A549 (cell line): ENCODE measurements at regions not wholly inside any gene's neighbourhood (a gene's known extent, or its start where the extent isn't known, plus 50 kb on each side); places are given as distances from the start of the nearest gene placed in this dataset.

Experiments used
- ATAC-seq, 2 experiments: fragments of 200-7000 bp in 1 of 2; fragments of >200 bp in 1 of 2; cut with Nextera tagmentation in 1 of 2; cut with Tn5 transposase in 1 of 2; 3 replicates each; pipeline versions ENCODE4 v1.8.0 to v1.9.1; 2018 to 2020; ENCODE audit warnings: mild to moderate bottlenecking in 1 of 2, moderate library complexity in 1 of 2
- CTCF ChIA-PET: fragments of 300-600 bp; sonication (Branson Sonifier 250); formaldehyde crosslinking; extraction: SDS; loops from one replicate; lab custom pipeline; 2021; ENCODE audit warnings: antibody characterized with exemption, inconsistent platforms; lab: Yijun Ruan, JAX
- POLR2A ChIA-PET: fragments of 350-600 bp; formaldehyde crosslinking; extraction: SDS; loops from one replicate; lab custom pipeline; 2021; ENCODE audit warnings: antibody characterized with exemption, inconsistent platforms; lab: Yijun Ruan, JAX
- DNase-seq, 2 experiments: peaks; one replicate each; pipeline versions ENCODE4 v3.0.0 to v3.0.0-alpha.2; 2011 to 2016; ENCODE audit warnings: low read depth in 1 of 2, low spot score in 1 of 2
- FAIRE-seq: peaks from 2 replicates; lab custom pipeline; 2011; peaks lifted over from hg19 to GRCh38; lab: Jason Lieb, UNC
- H3K27ac ChIP-seq, 2 experiments: fragments of >200 bp; sonication (Bioruptor Twin); formaldehyde crosslinking; 3 replicates each; pipeline ENCODE4 v1.5.1; 2016 to 2017
- H3K4me1 ChIP-seq: fragments of >200 bp; sonication (Bioruptor Twin); formaldehyde crosslinking; 3 replicates; pipeline ENCODE4 v1.6.1; 2016
- H3K4me2 ChIP-seq: fragments of >200 bp; sonication (Bioruptor Twin); formaldehyde crosslinking; 3 replicates; pipeline ENCODE4 v1.6.1; 2016
- H3K4me3 ChIP-seq: fragments of >200 bp; sonication (Bioruptor Twin); formaldehyde crosslinking; 3 replicates; pipeline ENCODE4 v1.5.1; 2016
- H3K9me3 ChIP-seq: fragments of >200 bp; sonication (Bioruptor Twin); formaldehyde crosslinking; 3 replicates; pipeline ENCODE4 v1.6.1; 2016
- ATOH8 ChIP-seq: fragments of 250-450 bp; sonication (Bioruptor Pico); IDR thresholded peaks from 2 replicates; pipeline ENCODE4 v1.5.0; 2020; ENCODE audit warnings: low read depth, mild to moderate bottlenecking, moderate library complexity
- BHLHE40 ChIP-seq: IDR thresholded peaks from 2 replicates; pipeline ENCODE4 v1.6.1; 2012; ENCODE audit warnings: low read depth, low read length, inconsistent platforms
- CEBPB ChIP-seq, 2 experiments: fragments of >200 bp in 1 of 2; sonication (Bioruptor Twin) in 1 of 2; formaldehyde crosslinking in 1 of 2; IDR thresholded peaks; 2 replicates each; pipeline ENCODE4 v1.6.1; 2012 to 2016
- CHD2 ChIP-seq: fragments of 150-350 bp; IDR thresholded peaks from 2 replicates; pipeline ENCODE4 v1.6.1; 2014; ENCODE audit warnings: low read length; ENCODE audit not compliant: partially characterized antibody
- CHD4 ChIP-seq: fragments of 200-600 bp; sonication (generic); IDR thresholded peaks from 2 replicates; pipeline ENCODE4 v1.6.1; 2016; ENCODE audit warnings: antibody characterized with exemption, mild to moderate bottlenecking, borderline replicate concordance
- CTCF ChIP-seq: fragments of >200 bp; sonication (Bioruptor Twin); formaldehyde crosslinking; IDR thresholded peaks from 3 replicates; pipeline ENCODE4 v1.5.1; 2016
- E2F6 ChIP-seq: IDR thresholded peaks from 2 replicates; pipeline ENCODE4 v1.6.1; 2012; ENCODE audit warnings: low read depth, borderline replicate concordance
- FOSL2 ChIP-seq, 2 experiments: fragments of 450-650 bp in 1 of 2; fragments of >200 bp in 1 of 2; sonication (Bioruptor Twin) in 1 of 2; formaldehyde crosslinking; IDR thresholded peaks; 2 replicates each; pipeline versions ENCODE4 v1.5.0 to v1.6.1; 2016 to 2020; ENCODE audit warnings: mild to moderate bottlenecking in 1 of 2, moderate library complexity in 1 of 2
- FOXS1 ChIP-seq: fragments of 250-450 bp; sonication (Bioruptor Pico); IDR thresholded peaks from 2 replicates; pipeline ENCODE4 v1.5.0; 2020; ENCODE audit warnings: mild to moderate bottlenecking, moderate library complexity
- HDAC2 ChIP-seq: fragments of 200-600 bp; sonication (generic); IDR thresholded peaks from 2 replicates; pipeline ENCODE4 v1.6.1; 2016
- HES2 ChIP-seq: fragments of >200 bp; sonication (Bioruptor Twin); formaldehyde crosslinking; IDR thresholded peaks from 2 replicates; pipeline ENCODE4 v1.6.1; 2016
- HOXB13 ChIP-seq: fragments of 250-450 bp; sonication (Bioruptor Pico); IDR thresholded peaks from 2 replicates; pipeline ENCODE4 v1.5.0; 2020; ENCODE audit warnings: low read depth, mild to moderate bottlenecking, moderate library complexity
- JUNB ChIP-seq: fragments of >200 bp; sonication (Bioruptor Twin); formaldehyde crosslinking; IDR thresholded peaks from 2 replicates; pipeline ENCODE4 v1.6.1; 2016
- KDM1A ChIP-seq: fragments of 200-600 bp; sonication (generic); IDR thresholded peaks from 2 replicates; pipeline ENCODE4 v1.6.1; 2016; ENCODE audit warnings: low read depth, mild to moderate bottlenecking
- MYC ChIP-seq: IDR thresholded peaks from 2 replicates; pipeline ENCODE4 v1.6.1; 2012; ENCODE audit warnings: mild to moderate bottlenecking, inconsistent platforms, low read length, improper control_type of control experiment, borderline replicate concordance
- NFE2L2 ChIP-seq: fragments of 150-350 bp; conservative IDR thresholded peaks from 2 replicates; pipeline ENCODE4 v1.6.1; 2014; ENCODE audit warnings: low read length
- PHF8 ChIP-seq: fragments of 200-600 bp; sonication (generic); IDR thresholded peaks from 2 replicates; pipeline ENCODE4 v1.6.1; 2016; ENCODE audit warnings: low read depth, mild to moderate bottlenecking, antibody characterized with exemption, moderate library complexity, borderline replicate concordance
- POLR2A ChIP-seq: IDR thresholded peaks from 2 replicates; pipeline ENCODE4 v1.6.1; 2012; ENCODE audit warnings: mild to moderate bottlenecking, low read length
- POLR2AphosphoS2 ChIP-seq: conservative IDR thresholded peaks from 2 replicates; pipeline ENCODE4 v1.6.1; 2012; ENCODE audit warnings: low read length, improper control_type of control experiment, inconsistent platforms
- RAD21 ChIP-seq, 2 experiments: fragments of >200 bp in 1 of 2; sonication (Bioruptor Twin) in 1 of 2; formaldehyde crosslinking in 1 of 2; IDR thresholded peaks in 1 of 2; conservative IDR thresholded peaks in 1 of 2; 2 replicates in 1 of 2; 3 replicates in 1 of 2; pipeline ENCODE4 v1.6.1; 2012 to 2018; ENCODE audit warnings: inconsistent platforms in 1 of 2
- RFX5 ChIP-seq: fragments of 450-650 bp; IDR thresholded peaks from 2 replicates; pipeline ENCODE4 v1.7.1; 2014; ENCODE audit warnings: antibody characterized with exemption, mild to moderate bottlenecking, moderate library complexity
- SMC3 ChIP-seq: fragments of >200 bp; sonication (Bioruptor Twin); formaldehyde crosslinking; IDR thresholded peaks from 3 replicates; pipeline ENCODE4 v1.6.1; 2018; ENCODE audit warnings: inconsistent platforms
- TFCP2L1 ChIP-seq: fragments of 250-450 bp; sonication (Bioruptor Pico); IDR thresholded peaks from 2 replicates; pipeline ENCODE4 v1.5.0; 2021; ENCODE audit warnings: mild to moderate bottlenecking
- ZFP36 ChIP-seq: fragments of 450-650 bp; IDR thresholded peaks from 2 replicates; pipeline ENCODE4 v1.6.1; 2014; ENCODE audit warnings: borderline replicate concordance; ENCODE audit not compliant: partially characterized antibody
- ZNF302 ChIP-seq: fragments of 250-450 bp; sonication (Bioruptor Pico); IDR thresholded peaks from 2 replicates; pipeline ENCODE4 v1.9.0; 2021; ENCODE audit warnings: inconsistent platforms, mild to moderate bottlenecking, moderate library complexity
- ZSCAN20 ChIP-seq: fragments of 250-450 bp; sonication (Bioruptor Pico); IDR thresholded peaks from 2 replicates; pipeline ENCODE4 v1.8.0; 2022; ENCODE audit warnings: mild to moderate bottlenecking, moderate library complexity
- WGBS: methylation state at CpG from one replicate; pipeline ENCODE4 v1.1.6; 2017; ENCODE audit errors: missing lambda C conversion rate; 5-methylcytosine and 5-hydroxymethylcytosine counted together
- TF ChIP-seq, protein P1 (sequence below): fragments of 150-350 bp; IDR thresholded peaks from 2 replicates; pipeline ENCODE4 v1.6.1; 2014; ENCODE audit warnings: low read depth, mild to moderate bottlenecking, low read length

- CTCF ChIA-PET: no interaction called here
- Histone ChIP-seq H3K4me2 (no peak overlapping the region), H3K27ac (no peak overlapping the region), H3K4me1 (no peaks in the 10 kb centered on the region), H3K9me3 (no peaks in the 10 kb centered on the region), H3K4me3 (no peak overlapping the region)
- POLR2A ChIA-PET: no interaction called here
- 36% methylated on average over 5 of the region's 5 CpGs for WGBS
- ATAC-seq: no peak
- FAIRE-seq: no peak
- no peak for TF ChIP-seq ATOH8 (CRISPR knock-in tag)
- no peak for TF ChIP-seq MYC
- no peak for TF ChIP-seq FOSL2 (IDR thresholded peaks at IDR 0.05)
- TF ChIP-seq FOSL2 (CRISPR knock-in tag; IDR thresholded peaks at IDR 0.05): no peak
- TF ChIP-seq ZNF302 (CRISPR knock-in tag): no peak
- TF ChIP-seq SMC3: no peak
- no peak for TF ChIP-seq HOXB13 (CRISPR knock-in tag)
- TF ChIP-seq CHD2: no peak
- TF ChIP-seq TFCP2L1 (CRISPR knock-in tag): no peak
- no peak for TF ChIP-seq HES2
- TF ChIP-seq PHF8: no peak
- TF ChIP-seq FOXS1 (CRISPR knock-in tag): no peak
- TF ChIP-seq CHD4: no peak
- TF ChIP-seq POLR2AphosphoS2: no peak
- no peak for TF ChIP-seq JUNB
- TF ChIP-seq ZFP36: no peak
- no peak for TF ChIP-seq RFX5
- TF ChIP-seq POLR2A: no peak
- no peak for TF ChIP-seq E2F6
- no peak for TF ChIP-seq KDM1A
- no peak for TF ChIP-seq CTCF
- no peak for DNase-seq
Observed at GRCh38 chr2:181174611-181175580, 194.5 kb downstream of the UBE2E3 start.

GRCh38 chr2:181176540-181176939 is 196.1 kb downstream of the UBE2E3 start:
- H3K4me3 ChIP-seq: no peak overlapping the region
- no peaks in the 10 kb centered on the region for H3K9me3 ChIP-seq
- H3K4me2 ChIP-seq: no peak overlapping the region
- ChIA-PET POLR2A (no interaction called here), CTCF (no interaction called here)
- 31% methylated on average over 1 of the region's 1 CpG for WGBS
- no peak for ATAC-seq
- no peak for DNase-seq
- H3K27ac ChIP-seq: no peak overlapping the region
- no peaks in the 10 kb centered on the region for H3K4me1 ChIP-seq
- TF ChIP-seq BHLHE40: no peak
- no peak for TF ChIP-seq NFE2L2
- no peak for TF ChIP-seq CTCF
- TF ChIP-seq, protein P1, sequence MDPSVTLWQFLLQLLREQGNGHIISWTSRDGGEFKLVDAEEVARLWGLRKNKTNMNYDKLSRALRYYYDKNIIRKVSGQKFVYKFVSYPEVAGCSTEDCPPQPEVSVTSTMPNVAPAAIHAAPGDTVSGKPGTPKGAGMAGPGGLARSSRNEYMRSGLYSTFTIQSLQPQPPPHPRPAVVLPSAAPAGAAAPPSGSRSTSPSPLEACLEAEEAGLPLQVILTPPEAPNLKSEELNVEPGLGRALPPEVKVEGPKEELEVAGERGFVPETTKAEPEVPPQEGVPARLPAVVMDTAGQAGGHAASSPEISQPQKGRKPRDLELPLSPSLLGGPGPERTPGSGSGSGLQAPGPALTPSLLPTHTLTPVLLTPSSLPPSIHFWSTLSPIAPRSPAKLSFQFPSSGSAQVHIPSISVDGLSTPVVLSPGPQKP: no peak
- no peak for TF ChIP-seq KDM1A
- no peak for TF ChIP-seq ZSCAN20 (CRISPR knock-in tag)
- TF ChIP-seq HDAC2: no peak
- TF ChIP-seq PHF8: no peak
- TF ChIP-seq POLR2AphosphoS2: no peak
- no peak for TF ChIP-seq RAD21 (conservative IDR thresholded peaks at IDR 0.05 in 1 of 2, IDR thresholded peaks at IDR 0.05 in 1 of 2)
- TF ChIP-seq CHD4: no peak
- no peak for TF ChIP-seq CEBPB (IDR thresholded peaks at IDR 0.05)
- no peak for FAIRE-seq
